HG03565 (cell line): ENCODE measurements at regions not wholly inside any gene's neighbourhood (a gene's known extent, or its start where the extent isn't known, plus 50 kb on each side); places are given as distances from the start of the nearest gene placed in this dataset.

ENCODE experiments used
- ATAC-seq: cut with Tn5 transposase; IDR thresholded peaks from one replicate; pipeline ENCODE4 v1.9.1; 2021; ENCODE audit warnings: mild to moderate bottlenecking, moderate library complexity; ENCODE audit not compliant: unreplicated experiment

DNA sequence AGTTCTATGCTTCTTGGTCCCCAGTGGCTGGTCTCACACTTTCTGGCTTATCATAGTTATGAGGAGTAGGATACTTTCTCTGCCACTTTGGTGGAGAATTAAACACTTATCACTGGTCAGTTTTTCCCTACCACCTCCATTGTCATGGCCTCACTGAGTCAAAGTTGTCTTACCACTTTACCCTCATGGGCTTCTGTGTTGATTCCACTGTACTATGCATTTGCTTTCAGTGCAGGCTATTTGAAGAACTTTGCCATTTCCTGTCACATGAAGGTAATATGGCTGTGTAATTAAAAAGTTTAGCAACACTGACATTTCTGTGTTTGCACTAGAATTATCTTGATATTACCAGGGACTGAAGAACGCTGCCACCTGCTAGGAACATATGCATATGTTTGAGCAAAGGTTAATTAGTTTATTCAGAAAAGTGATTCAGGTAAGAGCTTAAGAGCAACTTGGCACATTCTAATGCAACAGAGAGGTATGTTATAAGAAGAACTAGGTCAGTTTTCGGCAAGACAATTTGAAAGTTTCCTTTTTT is 377.3 kb downstream of the PDCD6IP start:
- ATAC-seq = no peak

DNA sequence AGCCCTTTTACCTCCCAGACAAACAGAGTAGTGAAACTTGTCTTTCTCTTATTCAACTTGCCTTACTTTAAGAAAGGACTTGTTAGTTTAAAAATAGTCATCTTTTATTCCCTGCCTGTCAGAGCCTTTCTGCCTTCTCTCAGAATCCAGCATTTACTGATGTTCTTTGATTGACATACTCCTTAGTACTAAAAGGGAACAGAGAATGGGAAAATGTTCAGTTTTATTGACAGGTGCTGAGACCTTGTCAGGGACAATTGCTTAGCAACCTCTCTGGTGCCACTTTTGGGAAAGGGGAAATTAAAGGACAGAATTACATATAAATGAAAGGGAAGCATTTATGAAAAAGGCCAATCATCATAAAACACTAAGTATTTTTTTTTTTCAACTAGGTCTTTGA is 378.3 kb downstream of the PDCD6IP start:
- no peak for ATAC-seq

DNA sequence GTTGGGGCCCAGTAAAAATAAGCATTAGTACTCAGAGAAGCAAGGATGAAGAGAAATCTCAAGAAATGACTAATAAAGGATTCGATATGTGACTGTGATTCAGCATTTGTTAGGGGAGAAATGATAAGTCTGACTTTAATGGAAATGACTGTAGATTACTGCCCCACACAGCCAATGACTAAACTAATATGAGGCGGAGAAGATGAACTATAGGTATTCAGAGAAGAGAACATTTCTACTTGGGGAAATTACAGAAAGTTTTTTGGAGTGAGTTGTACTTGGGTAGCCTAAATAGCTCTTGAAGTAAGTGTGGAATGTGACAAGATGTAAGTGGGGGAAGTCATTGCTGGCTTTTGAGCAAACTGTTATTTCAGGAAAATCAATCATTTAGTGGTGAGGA is 380.0 kb downstream of the PDCD6IP start:
- ATAC-seq = peak; percentile 66

DNA sequence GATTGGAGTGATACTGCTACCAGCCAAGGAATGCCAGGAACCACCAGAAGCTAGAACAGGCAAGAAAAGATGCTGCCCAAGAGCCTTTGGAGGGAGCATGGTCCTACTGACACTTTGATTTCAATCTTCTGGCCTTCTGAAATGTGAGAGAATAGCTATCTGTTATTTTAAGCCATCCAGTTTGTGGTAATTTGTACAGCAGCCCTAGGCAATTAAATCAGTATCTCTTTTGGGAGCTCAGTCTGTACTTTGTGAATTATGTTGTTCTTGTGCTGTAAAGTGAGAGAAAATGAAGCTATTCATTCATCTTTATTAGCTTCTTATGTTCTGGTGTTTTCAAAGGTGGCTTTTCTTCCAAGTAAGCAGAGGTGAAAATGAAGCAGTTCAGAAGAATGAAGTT is 381.3 kb downstream of the PDCD6IP start:
- no peak for ATAC-seq

DNA sequence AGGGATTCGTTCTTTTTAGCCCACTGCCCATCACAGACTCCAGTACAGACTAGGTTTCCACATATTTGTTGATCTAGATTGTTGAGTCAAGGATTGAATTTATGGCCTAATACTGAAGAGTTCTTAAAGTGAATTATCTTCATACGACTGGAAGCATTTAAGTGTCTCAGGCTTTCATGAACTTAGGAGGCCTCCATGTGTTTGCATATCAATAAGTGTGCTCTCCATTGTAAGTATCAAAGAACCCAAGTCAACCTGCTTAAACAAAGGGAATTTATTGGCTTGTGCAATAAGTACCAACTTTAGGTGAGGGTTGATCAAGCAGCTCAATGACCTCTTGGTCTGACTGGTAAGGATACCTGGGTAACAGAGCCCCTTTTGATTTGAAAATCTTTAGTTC is 382.1 kb downstream of the PDCD6IP start:
- no peak for ATAC-seq

- no peak for ATAC-seq
These were observed 384.7 kb downstream of the PDCD6IP start for GRCh38 chr3:34183114-34183513.

DNA sequence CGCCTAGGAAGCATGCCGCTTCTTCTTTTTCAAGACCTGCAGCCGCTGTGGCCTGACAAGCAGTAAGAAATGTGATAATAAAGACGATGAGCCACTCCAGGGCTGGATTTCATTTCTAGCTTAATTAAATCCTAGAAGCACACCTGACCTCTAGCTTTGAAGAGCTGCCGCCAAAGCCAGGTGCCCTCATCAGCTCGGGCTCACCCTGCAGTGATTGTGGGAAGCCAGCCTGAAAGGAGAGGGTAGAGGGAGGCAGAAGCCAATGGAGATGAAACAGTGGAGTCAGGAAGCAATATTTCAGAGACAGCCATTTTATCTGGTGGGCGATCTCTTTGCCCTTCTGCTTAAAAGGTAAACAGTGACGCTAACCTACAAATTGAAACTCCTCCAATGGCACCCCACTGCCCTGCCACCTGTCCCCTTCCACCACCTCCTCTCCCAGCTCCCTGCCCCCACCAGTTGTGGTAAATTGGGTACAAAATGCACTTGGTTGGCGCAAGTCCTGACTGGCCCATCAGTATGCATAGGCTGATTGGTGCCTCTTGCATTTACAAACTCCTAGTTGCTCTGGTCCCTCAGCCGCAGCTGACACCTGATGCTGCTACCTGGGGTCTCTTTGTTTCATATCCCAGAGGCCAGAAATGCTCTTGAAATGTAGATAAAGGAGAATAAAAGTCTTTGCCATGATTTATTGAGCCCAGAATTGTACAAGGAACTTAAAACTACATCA is 385.3 kb downstream of the PDCD6IP start:
- no peak for ATAC-seq

DNA sequence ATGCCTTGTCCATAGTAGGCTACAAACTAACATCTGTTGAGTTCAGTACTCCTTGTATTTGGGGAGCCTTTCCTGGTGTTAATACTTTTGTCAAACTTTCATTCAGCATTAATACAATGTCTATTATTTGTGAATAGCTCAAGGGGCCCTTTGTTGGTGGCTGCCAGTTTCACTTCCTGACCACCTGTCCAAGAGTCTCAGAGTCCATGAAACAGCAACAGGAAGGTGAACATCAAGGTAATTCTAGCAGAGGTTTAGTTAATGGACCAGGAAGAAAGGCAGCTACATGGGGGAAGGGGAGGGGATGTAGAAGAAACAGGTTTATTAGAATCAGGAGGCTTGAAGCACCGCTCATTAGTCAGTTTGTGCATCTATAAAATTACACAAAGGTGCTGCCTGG is 386.9 kb downstream of the PDCD6IP start:
- ATAC-seq = no peak

DNA sequence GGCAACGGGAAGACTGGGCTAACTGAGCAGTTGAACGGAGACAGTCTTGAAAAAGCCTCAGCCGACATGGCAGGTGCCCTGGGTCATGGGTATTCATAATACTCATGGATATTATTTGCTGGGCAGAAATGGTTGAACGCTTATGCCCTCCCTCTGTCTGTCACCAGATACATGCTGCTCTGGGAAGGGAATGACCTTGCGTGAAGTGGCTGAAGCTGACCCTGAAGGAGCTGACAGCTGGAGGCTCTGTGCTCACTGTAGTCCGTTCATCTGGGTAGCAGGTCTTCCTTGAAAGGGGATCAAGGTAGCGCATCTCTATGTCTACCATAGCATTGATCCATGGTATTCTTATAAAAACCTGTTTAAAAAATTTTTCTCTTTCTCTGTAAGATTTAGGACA is 390.7 kb downstream of the PDCD6IP start:
- no peak for ATAC-seq

DNA sequence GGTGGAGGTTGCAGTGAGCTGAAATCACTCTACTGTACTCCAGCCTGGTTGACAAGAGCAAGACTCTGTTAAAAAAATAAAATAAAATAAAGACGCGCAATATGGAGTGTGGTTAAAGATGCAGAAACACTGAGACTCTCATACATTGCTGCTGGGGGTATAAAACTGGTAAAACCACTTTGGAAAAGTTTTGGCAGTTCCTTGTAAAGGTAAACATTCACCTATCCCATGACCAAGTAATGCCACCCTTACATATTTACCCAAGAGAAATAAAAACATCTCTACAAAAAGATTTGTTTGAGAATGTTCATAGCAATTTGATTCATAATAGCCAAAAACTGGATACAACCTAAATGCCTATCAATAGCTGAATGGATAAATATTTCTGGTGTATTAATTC is 398.5 kb downstream of the PDCD6IP start:
- ATAC-seq = no peak

- ATAC-seq = no peak
These were observed 399.9 kb downstream of the PDCD6IP start for GRCh38 chr3:34198309-34198708.

DNA sequence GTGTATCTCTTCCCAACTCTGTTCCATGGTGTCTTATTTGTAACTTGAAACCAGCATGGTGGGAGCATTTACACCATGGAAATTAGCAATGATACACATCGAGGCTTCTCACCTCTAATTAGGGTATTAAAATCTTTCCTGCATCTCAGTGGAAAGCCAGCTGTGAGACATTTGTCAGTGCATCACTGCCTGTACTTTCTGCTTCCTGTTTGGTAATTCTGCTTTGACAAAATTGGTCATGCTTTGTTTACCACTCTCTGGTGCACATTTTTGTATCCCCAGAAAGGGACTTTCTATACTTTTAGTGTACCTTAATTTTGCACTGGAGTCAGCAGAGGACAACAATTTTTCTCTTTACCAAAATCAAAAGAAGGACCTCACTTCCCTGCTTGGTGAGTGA is 402.1 kb downstream of the PDCD6IP start:
- ATAC-seq = peak; percentile 93

DNA sequence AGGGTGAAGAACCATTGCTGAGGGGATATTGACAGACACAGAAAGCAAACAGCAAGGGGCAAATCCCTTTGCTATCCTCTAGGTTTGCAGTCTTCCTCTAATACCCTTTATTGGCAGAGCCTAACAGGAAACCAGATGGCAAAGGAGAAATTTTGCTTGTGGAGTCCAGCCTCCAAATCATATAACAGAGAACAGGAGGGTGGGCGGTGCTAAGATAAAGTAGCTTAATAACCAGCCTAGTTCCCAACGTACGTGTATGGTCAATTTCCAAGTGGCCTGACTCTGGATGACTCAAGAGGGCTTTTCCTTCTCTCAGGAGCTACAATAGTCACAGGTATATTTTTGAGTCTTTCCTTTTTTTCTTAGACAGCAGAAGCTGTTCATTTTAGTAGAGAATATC is 404.5 kb downstream of the PDCD6IP start:
- ATAC-seq = no peak

- no peak for ATAC-seq
These were observed 405.0 kb downstream of the PDCD6IP start for GRCh38 chr3:34203386-34203785.

- no peak for ATAC-seq
These were observed 408.6 kb downstream of the PDCD6IP start for GRCh38 chr3:34207002-34207401.

DNA sequence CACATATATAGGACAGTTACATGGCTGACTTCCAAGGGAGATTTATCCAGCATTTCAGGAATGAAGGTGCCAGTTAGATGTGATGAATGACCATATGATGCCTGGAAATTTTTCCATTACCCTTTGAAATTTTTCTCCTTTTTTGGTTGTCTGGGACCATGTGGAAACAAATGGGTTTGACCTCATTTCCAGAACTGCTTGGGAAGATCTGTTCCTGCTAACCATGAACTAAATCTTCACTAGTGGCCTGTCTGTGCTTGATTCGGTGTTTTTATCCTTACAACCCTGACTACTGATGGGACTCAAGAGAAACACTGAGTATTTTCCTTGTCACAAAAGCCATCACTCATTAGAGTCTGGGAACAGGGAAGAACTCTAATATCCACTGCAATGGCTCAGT is 409.4 kb downstream of the PDCD6IP start:
- ATAC-seq = no peak

- peak; percentile 41 for ATAC-seq
These were observed 413.7 kb downstream of the PDCD6IP start for GRCh38 chr3:34212175-34212574.

DNA sequence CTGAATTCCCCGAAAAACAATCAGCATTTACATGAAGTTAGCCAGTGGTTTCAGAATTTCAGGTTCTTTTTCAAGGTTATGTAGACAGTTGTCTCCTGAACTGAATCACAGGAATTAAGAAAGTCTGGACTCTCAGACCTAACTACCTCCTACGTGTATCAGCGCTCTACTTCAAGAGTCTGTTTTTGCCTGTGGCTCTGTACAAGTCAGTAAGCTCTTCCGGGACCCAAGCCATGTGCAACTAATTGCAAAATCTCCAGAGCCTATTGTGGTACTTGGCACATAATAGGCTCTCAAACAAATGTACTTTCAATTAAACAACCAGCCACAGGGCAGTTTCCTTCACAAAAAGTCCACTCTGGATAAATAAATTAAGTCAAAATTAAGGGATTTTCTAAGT is 414.2 kb downstream of the PDCD6IP start:
- ATAC-seq = no peak

GRCh38 chr3:34213478-34213877 is 415.0 kb downstream of the PDCD6IP start:
- no peak for ATAC-seq

- ATAC-seq = no peak
These were observed 418.4 kb downstream of the PDCD6IP start for GRCh38 chr3:34216711-34217335.

DNA sequence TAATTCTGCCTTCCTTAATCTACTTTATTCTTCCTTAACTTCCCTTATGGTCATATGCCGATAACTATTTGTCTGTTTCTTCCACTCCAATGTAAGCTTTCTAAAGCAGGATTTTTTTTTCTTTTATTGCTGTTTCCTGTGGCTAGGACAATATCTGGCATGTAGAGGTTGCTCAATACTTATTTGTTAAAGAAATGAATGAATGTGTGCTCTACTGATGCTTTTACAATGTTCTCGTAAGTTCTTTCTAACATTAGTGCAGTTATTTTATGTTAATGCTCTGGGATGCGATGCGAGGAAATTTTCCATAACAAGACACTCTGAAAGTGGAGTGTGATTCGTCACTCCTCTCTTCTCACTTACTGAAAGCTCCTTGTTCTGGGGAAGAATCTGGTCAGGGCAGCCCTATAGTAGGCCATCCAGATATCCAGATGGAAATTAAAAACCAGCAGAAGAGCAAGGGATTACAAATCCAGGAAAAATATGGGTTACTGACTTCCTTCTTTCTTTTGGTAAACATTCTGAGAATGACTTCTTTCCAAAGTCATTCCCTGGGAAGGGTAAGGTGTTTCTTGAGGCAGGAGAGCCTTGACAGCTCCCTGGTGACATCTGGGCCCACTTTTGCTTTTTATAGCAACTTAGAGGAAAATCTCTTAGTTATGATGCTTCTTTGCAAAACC is 420.4 kb downstream of the PDCD6IP start:
- ATAC-seq = no peak

- ATAC-seq = no peak
These were observed 421.1 kb downstream of the PDCD6IP start for GRCh38 chr3:34219556-34219955.
